GM19043 (cell line): ENCODE measurements at regions not wholly inside any gene's neighbourhood (a gene's known extent, or its start where the extent isn't known, plus 50 kb on each side); places are given as distances from the start of the nearest gene placed in this dataset.
A peak's percentile ranks its signal among the peaks of the same experiment; 100 is the strongest.

Experiments used
- ATAC-seq: cut with Tn5 transposase; IDR thresholded peaks from one replicate; pipeline ENCODE4 v1.9.1; 2021; ENCODE audit warnings: low read depth; ENCODE audit not compliant: unreplicated experiment

GRCh38 chr2:181374781-181375675, 82.2 kb upstream of the ITGA4 start:
- peak; percentile 60 for ATAC-seq

- no peak for ATAC-seq
These were observed 80.7 kb upstream of the ITGA4 start for GRCh38 chr2:181376442-181376841.

- ATAC-seq, result no peak
These were observed 80.2 kb upstream of the ITGA4 start for GRCh38 chr2:181376999-181377398.

GRCh38 chr2:181378491-181378890, 78.7 kb upstream of the ITGA4 start:
- no peak for ATAC-seq

- no peak for ATAC-seq
These were observed 76.6 kb upstream of the ITGA4 start for GRCh38 chr2:181380581-181380980.

- no peak for ATAC-seq
These were observed 72.3 kb upstream of the ITGA4 start for GRCh38 chr2:181384923-181385322.

- no peak for ATAC-seq
These were observed 67.7 kb upstream of the ITGA4 start for GRCh38 chr2:181389524-181389923.

GRCh38 chr2:181393472-181393871, 63.7 kb upstream of the ITGA4 start:
- peak; percentile 54 for ATAC-seq

- ATAC-seq, result no peak
These were observed 62.3 kb upstream of the ITGA4 start for GRCh38 chr2:181394741-181395437.

- ATAC-seq, result no peak
These were observed 61.3 kb upstream of the ITGA4 start for GRCh38 chr2:181395851-181396250.

- no peak for ATAC-seq
These were observed 60.7 kb upstream of the ITGA4 start for GRCh38 chr2:181396256-181397123.

- no peak for ATAC-seq
These were observed 59.9 kb upstream of the ITGA4 start for GRCh38 chr2:181397331-181397730.

GRCh38 chr2:181398000-181398399, 59.2 kb upstream of the ITGA4 start:
- no peak for ATAC-seq

- no peak for ATAC-seq
These were observed 58.2 kb upstream of the ITGA4 start for GRCh38 chr2:181399027-181399426.

GRCh38 chr2:181404472-181404871, 52.7 kb upstream of the ITGA4 start:
- peak; percentile 56 for ATAC-seq

GRCh38 chr2:181407171-181407570, 50.0 kb upstream of the ITGA4 start:
- ATAC-seq, result no peak
